ENCODE measurements at regions not wholly inside any gene's neighbourhood (a gene's known extent, or its start where the extent isn't known, plus 50 kb on each side); places are given as distances from the start of the nearest gene placed in this dataset.

DNA sequence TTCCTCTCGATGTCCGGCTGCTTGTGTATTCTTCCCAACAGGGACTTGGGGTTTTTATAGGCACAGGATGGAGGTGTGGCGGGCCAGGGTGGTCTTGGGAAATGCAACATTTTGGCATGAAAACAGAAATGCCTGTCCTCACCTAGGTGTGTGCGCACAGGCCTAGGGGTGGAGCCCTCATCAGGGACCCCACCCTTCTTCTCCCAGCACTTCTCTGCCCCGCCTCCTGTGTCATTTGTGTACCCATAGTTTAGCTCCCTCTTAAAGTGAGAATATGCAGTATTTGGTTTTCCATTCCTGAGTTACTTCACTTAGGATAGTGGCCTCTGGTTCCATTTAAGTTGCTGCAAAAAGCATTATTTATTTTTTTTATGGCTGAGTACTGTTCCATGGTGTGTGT lies 90.2 kb upstream of the ITGB1 start:
- TF ChIP-seq, protein P1, sequence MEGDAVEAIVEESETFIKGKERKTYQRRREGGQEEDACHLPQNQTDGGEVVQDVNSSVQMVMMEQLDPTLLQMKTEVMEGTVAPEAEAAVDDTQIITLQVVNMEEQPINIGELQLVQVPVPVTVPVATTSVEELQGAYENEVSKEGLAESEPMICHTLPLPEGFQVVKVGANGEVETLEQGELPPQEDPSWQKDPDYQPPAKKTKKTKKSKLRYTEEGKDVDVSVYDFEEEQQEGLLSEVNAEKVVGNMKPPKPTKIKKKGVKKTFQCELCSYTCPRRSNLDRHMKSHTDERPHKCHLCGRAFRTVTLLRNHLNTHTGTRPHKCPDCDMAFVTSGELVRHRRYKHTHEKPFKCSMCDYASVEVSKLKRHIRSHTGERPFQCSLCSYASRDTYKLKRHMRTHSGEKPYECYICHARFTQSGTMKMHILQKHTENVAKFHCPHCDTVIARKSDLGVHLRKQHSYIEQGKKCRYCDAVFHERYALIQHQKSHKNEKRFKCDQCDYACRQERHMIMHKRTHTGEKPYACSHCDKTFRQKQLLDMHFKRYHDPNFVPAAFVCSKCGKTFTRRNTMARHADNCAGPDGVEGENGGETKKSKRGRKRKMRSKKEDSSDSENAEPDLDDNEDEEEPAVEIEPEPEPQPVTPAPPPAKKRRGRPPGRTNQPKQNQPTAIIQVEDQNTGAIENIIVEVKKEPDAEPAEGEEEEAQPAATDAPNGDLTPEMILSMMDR (IDR thresholded peaks at IDR 0.05; ENCODE audit: insufficient read depth in 1 of 2, low read depth in 1 of 2, low read length in 1 of 2, severe bottlenecking in 1 of 2, unreplicated experiment in 1 of 2), result no peak
- ChIA-PET CTCF (interaction anchor here (1.0 kb wide), 1 partner anchor 108 kb away, joined by 4 read pairs; no protein-coding TSS in a partner anchor), POLR2A (no interaction called here)
- Histone ChIP-seq H3K4me1 (no peaks in the 10 kb centered on the region), H3K36me3 (ENCODE audit: control insufficient read depth, insufficient read depth, low read length) (no peaks in the 10 kb centered on the region), H3K9me3 (no peaks in the 10 kb centered on the region), H3K4me3 (ENCODE audit: low read depth, low read length) (no peak overlapping the region), H3K27me3 (replicated peaks; ENCODE audit: control insufficient read depth, insufficient read depth, low read length) (no peaks in the 10 kb centered on the region)
- no peaks in the 10 kb centered on the region for H3K36me3 Mint-ChIP-seq (ENCODE audit: insufficient read depth, unreplicated experiment)
- H3K9me3 Mint-ChIP-seq (ENCODE audit: unreplicated experiment), result no peaks in the 10 kb centered on the region
- no peak overlapping the region for H3K27ac Mint-ChIP-seq (ENCODE audit: unreplicated experiment)
- no peaks in the 10 kb centered on the region for H3K27me3 Mint-ChIP-seq (ENCODE audit: insufficient read depth, unreplicated experiment)
- no TSS peak for BruUV-seq (replicated peaks)
- DNase-seq, result no peak
- intact Hi-C loops (cut with micrococcal nuclease; ENCODE audit: unreplicated experiment), result no loop called here
- H3K4me1 Mint-ChIP-seq (ENCODE audit: low read depth, unreplicated experiment), result no peaks in the 10 kb centered on the region
- no peak overlapping the region for H3K4me3 Mint-ChIP-seq (ENCODE audit: unreplicated experiment)

DNA sequence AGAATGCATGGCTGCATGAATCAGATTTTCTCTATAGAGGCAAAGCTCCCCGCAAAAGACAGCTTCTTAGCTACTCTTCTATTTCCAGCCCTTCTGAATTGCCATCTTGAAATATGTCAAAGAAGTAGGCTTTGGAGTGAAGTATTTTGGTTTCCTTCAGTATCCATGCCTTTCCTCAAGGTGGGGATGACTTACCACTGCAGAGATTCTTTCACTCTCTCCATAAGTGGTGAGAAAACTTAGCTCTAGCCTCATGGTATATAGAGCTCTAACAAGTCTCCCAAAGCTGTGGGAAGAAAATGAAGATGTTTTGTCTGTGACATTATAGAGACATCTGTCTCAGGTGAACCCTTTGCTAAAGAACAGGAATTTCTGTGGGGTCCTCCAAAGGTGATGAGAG lies 89.6 kb upstream of the ITGB1 start:
- no peaks in the 10 kb centered on the region for H3K9me3 Mint-ChIP-seq (ENCODE audit: unreplicated experiment)
- H3K9me3 ChIP-seq, result no peaks in the 10 kb centered on the region
- POLR2A ChIA-PET, result no interaction called here
- H3K27ac Mint-ChIP-seq (ENCODE audit: unreplicated experiment), result no peak overlapping the region
- no peaks in the 10 kb centered on the region for H3K36me3 Mint-ChIP-seq (ENCODE audit: insufficient read depth, unreplicated experiment)
- H3K27me3 Mint-ChIP-seq (ENCODE audit: insufficient read depth, unreplicated experiment), result no peaks in the 10 kb centered on the region
- intact Hi-C loops (cut with micrococcal nuclease; ENCODE audit: unreplicated experiment), result no loop called here
- H3K4me3 Mint-ChIP-seq (ENCODE audit: unreplicated experiment), result no peak overlapping the region
- H3K36me3 ChIP-seq (ENCODE audit: control insufficient read depth, insufficient read depth, low read length), result no peaks in the 10 kb centered on the region
- no peaks in the 10 kb centered on the region for H3K4me1 Mint-ChIP-seq (ENCODE audit: low read depth, unreplicated experiment)
- no peak for DNase-seq
- no peak overlapping the region for H3K4me3 ChIP-seq (ENCODE audit: low read depth, low read length)
- TF ChIP-seq, protein P1 (IDR thresholded peaks at IDR 0.05; ENCODE audit: insufficient read depth in 1 of 2, low read depth in 1 of 2, low read length in 1 of 2, severe bottlenecking in 1 of 2, unreplicated experiment in 1 of 2), result no peak
- CTCF ChIA-PET, result interaction anchor here (1.0 kb wide), 1 partner anchor 108 kb away, joined by 4 read pairs; no protein-coding TSS in a partner anchor
- H3K4me1 ChIP-seq, result no peaks in the 10 kb centered on the region
- H3K27me3 ChIP-seq (replicated peaks; ENCODE audit: control insufficient read depth, insufficient read depth, low read length), result no peaks in the 10 kb centered on the region
- BruUV-seq (replicated peaks), result no TSS peak

DNA sequence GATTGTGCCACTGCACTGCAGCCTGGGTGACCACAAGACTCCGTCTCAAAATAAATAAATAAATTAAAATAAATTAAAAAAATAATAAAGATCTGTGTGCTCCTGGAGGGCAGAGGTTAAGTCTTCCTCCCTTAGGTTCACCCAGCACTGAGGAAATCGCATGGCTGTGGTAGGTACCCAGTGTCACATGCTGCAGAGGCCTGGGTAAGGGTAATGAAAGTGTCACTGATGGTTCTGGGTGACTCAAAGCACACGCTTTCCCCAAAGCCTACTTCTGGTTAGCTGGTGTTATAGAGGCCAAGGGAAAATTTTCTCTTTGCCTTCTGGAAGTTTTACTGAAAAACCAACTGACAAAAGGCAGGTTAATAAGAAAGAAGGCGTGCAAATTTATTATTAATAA lies 88.8 kb upstream of the ITGB1 start:
- no peaks in the 10 kb centered on the region for H3K9me3 Mint-ChIP-seq (ENCODE audit: unreplicated experiment)
- no peaks in the 10 kb centered on the region for H3K4me1 ChIP-seq
- ChIA-PET POLR2A (no interaction called here), CTCF (no interaction called here)
- no peak overlapping the region for H3K27ac Mint-ChIP-seq (ENCODE audit: unreplicated experiment)
- H3K4me1 Mint-ChIP-seq (ENCODE audit: low read depth, unreplicated experiment), result no peaks in the 10 kb centered on the region
- intact Hi-C loops (cut with micrococcal nuclease; ENCODE audit: unreplicated experiment), result no loop called here
- TF ChIP-seq, protein P1 (IDR thresholded peaks at IDR 0.05; ENCODE audit: insufficient read depth in 1 of 2, low read depth in 1 of 2, low read length in 1 of 2, severe bottlenecking in 1 of 2, unreplicated experiment in 1 of 2), result no peak
- no peaks in the 10 kb centered on the region for H3K27me3 ChIP-seq (replicated peaks; ENCODE audit: control insufficient read depth, insufficient read depth, low read length)
- no peak for DNase-seq
- no peaks in the 10 kb centered on the region for H3K36me3 Mint-ChIP-seq (ENCODE audit: insufficient read depth, unreplicated experiment)
- no peaks in the 10 kb centered on the region for H3K36me3 ChIP-seq (ENCODE audit: control insufficient read depth, insufficient read depth, low read length)
- BruUV-seq (replicated peaks), result no TSS peak
- H3K4me3 ChIP-seq (ENCODE audit: low read depth, low read length), result no peak overlapping the region
- H3K4me3 Mint-ChIP-seq (ENCODE audit: unreplicated experiment), result no peak overlapping the region
- no peaks in the 10 kb centered on the region for H3K9me3 ChIP-seq
- H3K27me3 Mint-ChIP-seq (ENCODE audit: insufficient read depth, unreplicated experiment), result no peaks in the 10 kb centered on the region
